ENCODE measurements at regions not wholly inside any gene's neighbourhood (a gene's known extent, or its start where the extent isn't known, plus 50 kb on each side); places are given as distances from the start of the nearest gene placed in this dataset.
"Not testable (repeated sequence)": the region's sequence is repeated elsewhere in the genome, so short reads cannot be mapped to it uniquely, and the experiment has no call there.

- no peak for ATAC-seq
- DNase-seq (ENCODE audit: low spot score) = no peak
Observed at GRCh38 chr14:45727133-45727532, 474.1 kb upstream of the MIS18BP1 start.

- no peak for ATAC-seq
- DNase-seq (ENCODE audit: low spot score) = no peak
Observed at GRCh38 chr14:45721472-45721871, 468.5 kb upstream of the MIS18BP1 start.

GRCh38 chr14:45716572-45716971 is 463.6 kb upstream of the MIS18BP1 start:
- ATAC-seq (no peak), DNase-seq (ENCODE audit: low spot score) (no peak)

- ATAC-seq (no peak), DNase-seq (ENCODE audit: low spot score) (no peak)
Observed at GRCh38 chr14:45715946-45716345, 462.9 kb upstream of the MIS18BP1 start.

- DNase-seq (ENCODE audit: low spot score) (no peak), ATAC-seq (no peak)
Observed at GRCh38 chr14:45709541-45709940, 456.5 kb upstream of the MIS18BP1 start.

GRCh38 chr14:45705940-45706534 is 453.0 kb upstream of the MIS18BP1 start:
- DNase-seq (ENCODE audit: low spot score) = no peak
- ATAC-seq = no peak

- DNase-seq (ENCODE audit: low spot score) (no peak), ATAC-seq (no peak)
Observed at GRCh38 chr14:45699471-45699870, 446.5 kb upstream of the MIS18BP1 start.

GRCh38 chr14:45698462-45699134 is 445.6 kb upstream of the MIS18BP1 start:
- ATAC-seq (no peak), DNase-seq (ENCODE audit: low spot score) (no peak)

GRCh38 chr14:45686771-45687170 is 433.8 kb upstream of the MIS18BP1 start:
- DNase-seq (ENCODE audit: low spot score) (no peak), ATAC-seq (no peak)

GRCh38 chr14:45680531-45680930 is 427.5 kb upstream of the MIS18BP1 start:
- DNase-seq (ENCODE audit: low spot score) (no peak), ATAC-seq (no peak)

- ATAC-seq (no peak), DNase-seq (ENCODE audit: low spot score) (no peak)
Observed at GRCh38 chr14:45679853-45680252, 426.9 kb upstream of the MIS18BP1 start.

GRCh38 chr14:45678163-45678562 is 425.2 kb upstream of the MIS18BP1 start:
- ATAC-seq (no peak), DNase-seq (ENCODE audit: low spot score) (no peak)

- DNase-seq (ENCODE audit: low spot score) (no peak), ATAC-seq (no peak)
Observed at GRCh38 chr14:45673420-45673819, 420.4 kb upstream of the MIS18BP1 start.

- ATAC-seq (no peak), DNase-seq (ENCODE audit: low spot score) (no peak)
Observed at GRCh38 chr14:45664668-45665356, 411.8 kb upstream of the MIS18BP1 start.

- DNase-seq (ENCODE audit: low spot score) (no peak), ATAC-seq (no peak)
Observed at GRCh38 chr14:45658917-45659299, 405.9 kb upstream of the MIS18BP1 start.

GRCh38 chr14:45658226-45658916 is 405.4 kb upstream of the MIS18BP1 start:
- DNase-seq (ENCODE audit: low spot score) (no peak), ATAC-seq (no peak)

- ATAC-seq (no peak), DNase-seq (ENCODE audit: low spot score) (no peak)
Observed at GRCh38 chr14:45651890-45652289, 398.9 kb upstream of the MIS18BP1 start.

GRCh38 chr14:45650754-45651153 is 397.8 kb upstream of the MIS18BP1 start:
- no peak for ATAC-seq
- DNase-seq (ENCODE audit: low spot score) = no peak

- ATAC-seq (no peak), DNase-seq (ENCODE audit: low spot score) (no peak)
Observed at GRCh38 chr14:45649051-45649450, 396.0 kb upstream of the MIS18BP1 start.

GRCh38 chr14:45641541-45641940 is 388.5 kb upstream of the MIS18BP1 start:
- no peak for ATAC-seq
- no peak for DNase-seq (ENCODE audit: low spot score)

GRCh38 chr14:45634651-45635441 is 381.8 kb upstream of the MIS18BP1 start:
- not testable (repeated sequence) for ATAC-seq; DNase-seq (ENCODE audit: low spot score)

Data from left lobe of liver (tissue), 2 donors.